Smooth muscle cell (in vitro differentiated cells): ENCODE measurements at regions not wholly inside any gene's neighbourhood (a gene's known extent, or its start where the extent isn't known, plus 50 kb on each side); places are given as distances from the start of the nearest gene placed in this dataset.

Source experiments
- DNase-seq: peaks from one replicate; lab custom pipeline; 2025; ENCODE audit not compliant: unreplicated experiment; lab: John Stamatoyannopoulos, UW
- H2AFZ ChIP-seq: fragments of 200-600 bp; sonication (generic); 2 replicates; pipeline ENCODE4 v1.6.0; 2016; ENCODE audit warnings: antibody characterized with exemption, low read depth, mild to moderate bottlenecking
- H3F3A ChIP-seq: fragments of 200-600 bp; sonication (generic); 2 replicates; pipeline ENCODE4 v1.6.0; 2017; ENCODE audit warnings: antibody characterized with exemption, low read depth
- H3K27ac ChIP-seq: fragments of 200-600 bp; sonication (generic); 2 replicates; pipeline ENCODE4 v1.5.1; 2016; ENCODE audit warnings: low read depth, mild to moderate bottlenecking
- H3K27me3 ChIP-seq: fragments of 200-600 bp; sonication (generic); 2 replicates; pipeline ENCODE4 v1.6.1; 2016; ENCODE audit warnings: low read depth, mild to moderate bottlenecking
- H3K36me3 ChIP-seq: fragments of 200-600 bp; sonication (generic); 2 replicates; pipeline ENCODE4 v1.5.1; 2016; ENCODE audit warnings: low read depth
- H3K4me1 ChIP-seq: fragments of 200-600 bp; sonication (generic); 2 replicates; pipeline ENCODE4 v1.5.1; 2016; ENCODE audit warnings: low read depth
- H3K4me2 ChIP-seq: fragments of 200-600 bp; sonication (generic); 2 replicates; pipeline ENCODE4 v1.6.0; 2016; ENCODE audit warnings: mild to moderate bottlenecking
- H3K4me3 ChIP-seq: fragments of 200-600 bp; sonication (generic); 2 replicates; pipeline ENCODE4 v1.5.1; 2016; ENCODE audit warnings: mild to moderate bottlenecking
- H3K79me2 ChIP-seq: fragments of 200-600 bp; sonication (generic); 2 replicates; pipeline ENCODE4 v1.6.0; 2016; ENCODE audit warnings: low read depth, mild to moderate bottlenecking
- H3K9ac ChIP-seq: fragments of 200-600 bp; sonication (generic); 2 replicates; pipeline ENCODE4 v1.6.0; 2016; ENCODE audit warnings: low read depth
- H3K9me3 ChIP-seq: fragments of 200-600 bp; sonication (generic); replicated peaks from 2 replicates; pipeline ENCODE4 v1.5.1; 2016; ENCODE audit warnings: low read depth
- H4K20me1 ChIP-seq: fragments of 200-600 bp; sonication (generic); 2 replicates; pipeline ENCODE4 v1.6.0; 2016; ENCODE audit warnings: low read depth
- CTCF ChIP-seq: fragments of 200-600 bp; sonication (generic); IDR thresholded peaks from 2 replicates; pipeline ENCODE4 v1.5.1; 2017; ENCODE audit warnings: borderline replicate concordance, mild to moderate bottlenecking, antibody characterized with exemption; ENCODE audit not compliant: insufficient read depth, poor library complexity, severe bottlenecking
- WGBS: methylation state at CpG from one replicate; pipeline ENCODE4 v1.1.7; 2016; ENCODE audit warnings: low lambda C conversion rate; 5-methylcytosine and 5-hydroxymethylcytosine counted together

- Histone ChIP-seq H3K36me3 (no peaks in the 10 kb centered on the region), H3K9ac (no peak overlapping the region), H3K4me3 (no peak overlapping the region), H3K4me2 (no peak overlapping the region), H3K4me1 (no peaks in the 10 kb centered on the region), H4K20me1 (no peaks in the 10 kb centered on the region), H3F3A (no peaks in the 10 kb centered on the region), H3K9me3 (no peaks in the 10 kb centered on the region), H3K27ac (no peak overlapping the region), H3K79me2 (no peaks in the 10 kb centered on the region), H3K27me3 (no peaks in the 10 kb centered on the region), H2AFZ (no peak overlapping the region)
- 57% methylated on average over 1 of the region's 1 CpG for WGBS
- no peak for TF ChIP-seq CTCF
- DNase-seq, result no peak
Observed at GRCh38 chrX:76228499-76228898, 55.6 kb downstream of the PBDC1 start.

GRCh38 chrX:76248901-76249300 is 76.0 kb downstream of the PBDC1 start:
- Histone ChIP-seq H3K9ac (no peak overlapping the region), H3K27me3 (no peaks in the 10 kb centered on the region), H3K36me3 (no peaks in the 10 kb centered on the region), H3K4me2 (no peak overlapping the region), H3F3A (no peaks in the 10 kb centered on the region), H3K4me1 (no peaks in the 10 kb centered on the region), H3K27ac (no peak overlapping the region), H2AFZ (no peak overlapping the region), H3K4me3 (no peak overlapping the region), H3K79me2 (no peaks in the 10 kb centered on the region), H4K20me1 (no peaks in the 10 kb centered on the region), H3K9me3 (no peaks in the 10 kb centered on the region)
- TF ChIP-seq CTCF, result no peak
- WGBS, result 74% methylated on average over 2 of the region's 2 CpGs
- no peak for DNase-seq

- H3K36me3 ChIP-seq, result no peaks in the 10 kb centered on the region
Observed at GRCh38 chrX:76253432-76253831, 80.6 kb downstream of the PBDC1 start.

More at GRCh38 chrX:76253432-76253831, 80.6 kb downstream of the PBDC1 start:
- no peaks in the 10 kb centered on the region for H3K4me1 ChIP-seq
- peak; percentile 46 for TF ChIP-seq CTCF
- no peak overlapping the region for H2AFZ ChIP-seq
- DNase-seq, result no peak
- no peak overlapping the region for H3K9ac ChIP-seq
- H3F3A ChIP-seq, result no peaks in the 10 kb centered on the region
- H3K27ac ChIP-seq, result no peak overlapping the region
- 27% methylated on average over 3 of the region's 3 CpGs for WGBS
- H3K9me3 ChIP-seq, result no peaks in the 10 kb centered on the region
- no peaks in the 10 kb centered on the region for H3K79me2 ChIP-seq
- no peaks in the 10 kb centered on the region for H3K27me3 ChIP-seq
- no peak overlapping the region for H3K4me3 ChIP-seq
- H3K4me2 ChIP-seq, result no peak overlapping the region
- H4K20me1 ChIP-seq, result no peaks in the 10 kb centered on the region
